GM19035 (cell line): ENCODE measurements at regions not wholly inside any gene's neighbourhood (a gene's known extent, or its start where the extent isn't known, plus 50 kb on each side); places are given as distances from the start of the nearest gene placed in this dataset.

Experiments used
- ATAC-seq: cut with Tn5 transposase; IDR thresholded peaks from one replicate; pipeline ENCODE4 v1.9.1; 2021; ENCODE audit not compliant: unreplicated experiment

DNA sequence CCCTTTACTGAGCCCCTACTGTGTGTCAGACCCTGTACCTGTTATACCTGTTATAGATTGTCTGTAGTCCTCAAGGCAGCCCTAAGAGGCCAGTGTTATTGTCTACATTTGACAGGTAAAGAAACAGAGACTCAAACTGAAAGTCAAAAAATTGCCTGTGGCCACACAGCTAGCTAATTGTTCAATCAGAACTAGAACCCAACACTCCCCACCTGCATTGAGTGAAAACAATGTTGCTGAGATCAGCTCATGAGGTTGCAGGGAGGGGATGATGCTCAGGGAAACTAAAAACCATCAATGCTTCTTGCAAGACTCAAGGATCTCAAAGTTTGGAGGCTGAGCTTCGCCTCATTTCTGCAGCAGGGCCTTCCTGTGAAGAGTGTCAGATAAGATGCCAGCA lies 109.5 kb upstream of the LMO4 start:
- ATAC-seq = no peak

DNA sequence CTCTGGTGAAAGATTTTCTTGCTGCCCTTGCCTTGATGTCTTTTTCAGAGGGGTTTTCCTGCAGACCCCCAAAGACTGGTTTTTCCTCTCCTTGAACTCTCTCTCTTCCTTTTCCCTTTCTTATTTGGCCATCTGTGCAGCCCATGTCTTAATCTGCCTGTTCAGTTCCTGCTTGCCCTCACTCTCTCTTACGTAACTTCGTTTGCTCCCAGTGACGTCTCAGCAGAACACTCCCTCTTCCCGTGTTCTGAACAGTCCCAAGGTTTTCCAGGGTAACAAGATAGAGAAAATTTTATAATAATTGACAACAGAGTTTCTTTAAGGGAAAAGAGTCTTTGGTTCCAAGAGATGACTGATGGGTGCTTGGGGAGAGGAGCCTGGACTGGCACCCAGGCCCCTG lies 109.1 kb upstream of the LMO4 start:
- no peak for ATAC-seq

DNA sequence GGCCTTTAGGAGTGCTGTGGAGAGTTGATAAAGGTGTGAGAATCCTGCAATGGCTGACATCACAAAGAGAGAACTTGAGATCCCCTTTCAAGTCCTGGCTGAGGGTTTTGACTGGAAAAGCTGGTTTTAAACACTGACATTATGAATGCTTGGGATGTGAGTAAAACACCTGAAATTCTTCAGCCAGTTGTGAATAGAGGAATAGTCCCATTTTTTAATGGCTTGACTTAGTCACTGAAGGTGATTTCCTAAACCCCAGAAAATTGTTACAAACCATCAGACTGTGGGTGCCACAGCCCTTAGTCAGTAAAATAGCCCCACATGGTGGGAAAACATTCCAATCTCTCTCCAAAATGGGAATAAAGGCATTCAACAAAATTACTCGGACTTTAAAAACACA lies 107.7 kb upstream of the LMO4 start:
- no peak for ATAC-seq

DNA sequence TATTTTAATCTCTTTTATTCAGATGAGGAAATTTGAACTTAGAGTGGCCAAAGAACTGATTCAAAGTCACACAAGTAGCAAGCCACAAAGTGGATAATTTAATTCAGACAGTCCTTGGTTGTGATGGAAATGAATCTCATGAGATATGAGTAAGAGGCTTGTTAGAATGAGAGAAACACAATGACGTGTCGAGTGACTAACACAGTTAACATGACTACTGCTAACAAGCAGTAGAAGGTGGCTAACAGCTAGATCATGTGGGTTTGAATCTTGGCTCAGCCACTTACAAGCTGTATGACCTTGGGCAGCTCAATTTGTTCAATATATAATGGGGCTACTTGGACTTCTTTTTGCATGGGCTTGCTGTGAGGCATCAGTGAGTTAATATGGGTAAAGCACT lies 104.5 kb upstream of the LMO4 start:
- no peak for ATAC-seq

DNA sequence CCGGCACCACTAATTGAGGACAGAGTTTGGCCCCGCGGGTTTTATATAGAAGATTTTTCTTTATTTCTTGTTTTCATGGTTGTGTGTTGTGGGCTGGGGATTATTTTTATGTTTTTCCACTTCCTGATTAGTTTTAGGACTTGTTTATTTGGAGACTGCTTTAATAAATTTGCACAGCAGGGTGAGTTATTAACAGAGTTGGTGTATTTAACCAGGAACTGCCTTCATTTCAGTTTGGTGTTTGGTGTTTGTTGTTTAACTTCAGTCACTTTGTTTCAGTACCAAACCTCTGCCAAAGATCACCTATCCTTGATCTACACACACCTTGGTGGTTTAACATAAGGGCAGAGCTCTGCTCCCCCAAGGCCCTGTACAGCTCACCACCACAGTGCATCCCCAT lies 103.5 kb upstream of the LMO4 start:
- no peak for ATAC-seq

DNA sequence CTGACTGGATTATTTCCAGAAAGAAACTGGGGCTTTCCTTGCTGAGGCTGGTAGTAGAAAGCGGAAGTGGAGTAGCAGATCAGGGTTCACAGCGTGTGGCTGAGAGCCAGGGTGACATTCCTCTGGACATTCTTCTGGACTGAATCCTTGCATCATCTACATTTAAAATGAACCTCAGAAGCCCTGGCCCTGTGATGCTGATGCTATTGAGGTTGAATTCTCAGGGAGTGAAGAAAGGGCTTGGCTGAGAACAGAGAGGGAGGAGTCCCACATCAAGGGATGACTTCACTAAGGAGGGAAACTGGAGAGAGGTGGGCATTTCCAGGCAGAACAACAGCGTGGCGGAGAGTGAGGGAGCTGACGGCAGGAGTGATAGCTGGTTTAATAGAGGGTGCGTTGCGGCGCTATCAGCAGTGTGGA lies 102.3 kb upstream of the LMO4 start:
- no peak for ATAC-seq

DNA sequence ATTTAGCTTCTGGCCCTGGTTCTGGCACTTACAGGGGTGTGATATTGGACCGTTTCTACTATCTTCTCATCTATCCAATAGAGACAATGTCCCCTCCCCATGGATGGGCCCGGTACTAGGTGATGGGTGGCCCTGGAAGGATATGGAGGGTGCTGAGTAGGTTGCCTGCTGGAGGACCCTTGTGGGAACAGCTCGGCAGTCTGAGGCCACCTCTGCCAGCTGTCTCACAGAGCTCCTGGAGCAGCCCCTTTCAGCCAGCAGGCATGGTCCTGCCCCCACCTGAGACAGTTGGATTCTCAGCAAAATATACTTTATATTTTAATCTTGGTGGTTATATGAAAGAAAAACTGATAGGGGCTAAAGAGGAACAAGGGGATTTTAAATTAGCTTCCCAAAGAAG lies 101.0 kb upstream of the LMO4 start:
- ATAC-seq = no peak

DNA sequence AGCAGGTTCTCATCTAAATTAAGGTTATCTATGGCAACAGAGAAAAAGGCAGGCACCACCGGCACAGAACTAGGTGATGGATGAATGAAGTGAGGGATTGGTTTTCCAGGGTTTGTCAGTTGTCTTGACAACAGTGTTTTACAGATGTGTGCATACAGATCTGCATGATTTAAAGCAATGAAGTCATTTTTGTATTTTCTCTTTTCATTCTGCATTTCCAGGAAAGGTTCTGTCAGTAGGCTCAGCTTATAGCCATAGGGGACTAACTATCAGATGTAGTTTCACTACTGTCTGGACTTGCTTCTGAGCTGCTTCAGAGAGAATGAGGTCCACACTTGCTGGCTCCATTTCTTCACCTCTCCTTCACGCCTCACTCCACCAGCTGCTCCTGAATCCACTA lies 98.2 kb upstream of the LMO4 start:
- ATAC-seq = no peak

DNA sequence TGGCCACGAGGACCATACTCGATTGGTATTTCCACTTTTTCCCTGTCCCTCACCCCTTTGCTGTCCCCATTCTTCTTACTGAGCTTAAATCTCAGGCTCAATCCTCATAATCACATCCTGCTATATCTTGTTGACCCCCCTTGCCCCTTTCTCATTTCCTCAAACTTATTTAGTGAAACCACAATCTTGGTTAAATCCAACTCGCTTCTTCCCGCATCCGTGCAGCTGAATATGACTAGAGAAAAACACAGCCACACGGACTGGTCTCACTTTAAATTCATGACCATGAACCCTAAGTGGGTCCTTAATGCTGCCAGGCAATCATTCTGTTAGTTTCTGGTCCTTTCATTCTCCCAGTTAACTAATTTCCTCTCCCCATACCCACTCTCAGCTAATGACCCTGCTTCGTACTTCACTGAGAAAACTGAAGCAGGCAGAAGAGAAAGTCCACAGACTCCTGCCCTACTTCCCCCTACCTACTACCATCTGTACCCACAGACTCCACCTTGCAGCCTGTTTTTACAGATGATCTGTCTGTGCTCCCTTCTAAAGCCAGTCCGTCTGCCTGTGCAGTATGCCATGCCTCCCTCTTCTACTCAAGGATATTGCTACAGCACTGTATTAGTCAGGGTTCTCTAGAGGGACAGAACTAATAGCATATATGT lies 96.8 kb upstream of the LMO4 start:
- no peak for ATAC-seq

DNA sequence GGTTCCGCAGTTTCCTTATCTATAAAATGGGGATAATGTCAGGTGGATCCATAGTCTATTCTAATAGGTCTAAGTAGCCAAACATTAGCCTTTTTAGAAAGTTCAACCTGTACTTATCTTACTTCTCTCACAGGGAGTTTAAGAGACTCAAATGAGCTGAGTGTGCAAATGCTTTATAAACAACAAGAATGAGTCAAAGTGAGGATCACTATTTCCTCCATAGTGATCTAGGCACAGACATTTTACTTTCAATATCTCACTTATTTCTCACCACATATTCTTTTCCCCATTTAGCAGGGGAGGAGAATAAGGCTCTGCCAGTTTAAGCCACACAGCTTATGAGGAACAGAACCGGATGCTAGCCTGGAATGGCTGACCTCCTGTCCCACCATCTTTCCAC lies 92.1 kb upstream of the LMO4 start:
- ATAC-seq = no peak

DNA sequence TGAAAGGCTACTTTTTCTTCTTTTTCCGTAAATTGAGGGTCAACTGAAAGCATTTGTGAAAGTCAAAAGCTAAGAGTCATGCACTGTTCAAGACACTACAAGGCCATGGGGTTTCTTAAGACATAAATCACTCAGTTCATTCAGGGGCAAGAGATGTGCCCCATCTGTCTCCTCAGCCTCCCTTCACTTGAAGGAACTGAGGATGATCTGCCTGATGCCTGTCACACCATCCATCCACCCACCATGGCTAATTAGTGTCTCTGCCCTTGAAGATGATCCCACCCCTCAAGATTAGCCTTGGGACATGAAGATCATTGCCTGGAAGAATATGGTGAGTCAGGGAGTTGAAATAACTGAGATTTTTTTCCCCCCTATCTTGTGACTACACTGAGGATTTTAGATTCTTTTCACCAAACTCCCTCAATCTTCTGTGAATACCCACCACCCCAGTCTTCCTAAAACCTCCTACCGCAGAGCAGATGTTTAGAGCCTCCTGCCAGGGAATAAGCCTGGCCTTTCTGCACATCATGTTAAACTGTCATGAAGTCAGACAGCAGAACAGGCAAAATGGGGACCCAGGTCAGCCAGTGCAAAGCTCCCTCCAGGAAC lies 88.6 kb upstream of the LMO4 start:
- no peak for ATAC-seq

DNA sequence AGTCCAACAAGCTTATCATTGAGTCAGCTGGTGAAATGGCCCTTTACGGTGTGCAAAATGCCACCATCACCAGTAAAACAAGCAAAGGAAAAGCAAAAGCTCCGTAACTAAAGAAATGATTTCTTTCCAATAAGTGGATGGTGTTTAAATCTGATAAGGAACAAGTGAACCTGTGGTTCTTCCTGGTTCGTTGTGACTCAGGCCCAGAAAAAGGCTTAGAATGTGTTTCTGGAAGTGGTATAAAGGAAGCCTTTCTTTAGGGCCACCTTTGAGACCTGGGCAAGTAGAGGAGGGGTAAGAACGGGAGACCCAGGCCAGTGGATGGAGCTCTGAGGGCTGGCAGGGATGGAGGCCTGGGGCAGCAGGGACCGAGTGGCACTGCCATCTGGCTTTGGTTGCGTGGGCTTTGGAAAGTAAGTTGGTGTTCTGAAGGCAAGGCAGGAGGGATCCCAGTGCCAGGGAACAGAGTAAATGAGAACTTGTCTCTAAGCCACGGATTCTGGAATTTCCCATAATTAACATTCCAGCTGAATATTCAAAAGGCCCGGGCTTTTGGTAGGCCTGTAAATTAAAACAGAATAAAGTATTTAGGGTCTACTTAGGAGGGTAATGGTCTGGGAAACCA lies 87.9 kb upstream of the LMO4 start:
- no peak for ATAC-seq

DNA sequence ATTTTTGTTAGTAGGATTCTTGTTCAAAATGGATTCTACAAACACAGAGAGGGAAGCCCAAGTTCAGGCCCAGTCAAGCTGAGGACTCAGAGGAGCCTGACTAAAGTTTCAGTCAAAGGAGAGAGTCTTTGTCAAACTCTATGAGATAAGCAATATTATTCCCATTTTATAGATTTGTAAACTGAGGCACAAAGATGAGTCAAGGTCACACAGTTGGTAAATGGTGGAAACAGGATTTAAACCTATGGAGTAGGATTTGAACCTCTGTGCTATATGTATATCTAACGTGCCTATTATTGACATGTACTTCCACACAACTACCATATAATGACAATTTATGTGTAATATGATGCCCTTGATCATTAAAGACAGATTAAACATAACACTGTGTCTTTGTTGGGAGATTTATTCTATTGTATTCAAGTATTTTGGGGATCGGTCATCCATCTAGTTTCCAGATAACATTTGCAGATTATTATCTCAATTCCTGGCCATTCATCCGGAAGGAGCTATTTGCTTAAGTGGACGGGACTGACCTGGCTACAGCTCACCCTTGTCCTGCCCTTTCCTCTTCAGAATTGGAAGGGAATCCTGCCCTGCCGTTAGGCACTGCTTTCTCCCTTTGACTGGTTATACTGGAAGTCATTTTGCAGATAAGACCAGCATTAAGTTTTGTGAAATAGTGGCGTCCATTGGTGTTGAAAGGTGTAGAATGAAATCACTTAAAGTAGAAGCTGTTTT lies 86.1 kb upstream of the LMO4 start:
- no peak for ATAC-seq

DNA sequence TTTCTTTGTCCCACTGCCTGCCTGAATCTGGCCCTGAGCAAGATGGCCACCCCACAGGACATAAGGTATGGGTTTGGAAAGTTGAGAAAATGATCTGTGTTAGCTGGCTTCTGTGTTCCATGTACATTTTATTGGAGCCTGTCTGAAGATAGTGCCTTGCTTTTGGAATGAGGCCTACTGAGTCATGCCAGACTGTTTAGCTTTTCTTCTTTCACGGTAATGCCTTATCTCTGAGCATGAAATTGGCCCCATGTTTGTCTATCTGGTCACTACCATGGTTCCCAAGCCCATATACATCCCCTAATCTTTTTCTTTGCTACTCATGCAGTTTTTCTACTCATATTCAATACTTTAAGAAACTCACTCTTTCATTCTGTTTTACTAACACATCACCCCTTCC lies 85.1 kb upstream of the LMO4 start:
- no peak for ATAC-seq

DNA sequence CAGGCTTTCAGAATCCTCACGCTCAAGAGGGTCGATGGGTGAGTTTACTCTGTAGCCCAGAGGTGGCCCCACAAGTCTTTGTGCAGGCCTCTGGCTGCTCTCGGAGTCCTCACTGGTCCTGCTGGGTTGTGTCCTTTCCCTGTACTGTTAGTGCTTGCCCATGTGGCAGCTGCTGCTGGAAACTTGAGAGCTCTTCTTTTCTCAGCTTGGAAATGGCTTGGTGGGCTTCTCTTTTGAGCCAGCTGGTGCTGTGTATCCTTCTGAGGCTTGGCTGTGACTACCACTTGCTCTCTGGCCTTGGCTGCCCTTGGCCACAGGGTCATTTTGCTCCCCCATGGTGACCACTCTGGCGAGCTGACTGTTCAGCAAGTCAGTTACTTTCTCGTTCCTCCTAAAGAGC lies 82.2 kb upstream of the LMO4 start:
- no peak for ATAC-seq

DNA sequence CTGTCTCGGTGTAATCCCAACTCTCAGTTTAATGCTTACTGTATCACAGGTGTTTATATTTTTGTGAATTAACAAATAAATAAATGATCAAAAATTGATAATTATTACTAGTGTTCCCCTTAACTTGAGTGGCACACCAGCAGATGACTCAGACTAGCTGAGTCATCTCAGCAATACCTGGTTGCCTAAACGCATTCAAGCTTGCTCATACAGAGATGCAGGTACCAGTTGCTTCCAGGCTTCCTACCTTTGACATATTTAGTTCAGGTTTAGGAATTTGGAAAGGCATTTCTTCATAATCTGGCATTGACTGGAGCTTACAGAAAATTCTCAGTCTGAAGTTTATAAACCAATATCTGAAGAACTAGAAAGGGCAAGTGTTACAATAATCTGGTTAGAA lies 78.9 kb upstream of the LMO4 start:
- no peak for ATAC-seq

DNA sequence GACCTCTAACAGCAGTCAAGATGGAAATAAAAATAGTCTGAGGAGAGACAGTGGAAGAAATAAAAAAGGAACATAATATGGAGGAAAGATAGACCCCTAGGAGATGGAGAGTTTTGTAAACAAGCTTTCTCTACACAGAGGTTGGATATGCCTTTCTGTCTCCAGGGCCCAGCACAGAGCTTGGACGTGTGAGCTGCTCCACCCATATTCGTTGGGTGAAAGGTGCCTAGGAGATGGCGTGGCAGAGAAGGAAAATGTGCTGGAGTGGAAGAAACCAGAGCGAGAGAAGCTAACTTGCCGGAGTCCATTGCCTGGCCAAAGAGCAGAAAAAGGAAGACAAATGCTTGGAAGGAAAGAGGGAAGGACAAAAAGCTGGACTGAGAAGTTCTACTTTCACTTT lies 78.3 kb upstream of the LMO4 start:
- ATAC-seq = no peak

DNA sequence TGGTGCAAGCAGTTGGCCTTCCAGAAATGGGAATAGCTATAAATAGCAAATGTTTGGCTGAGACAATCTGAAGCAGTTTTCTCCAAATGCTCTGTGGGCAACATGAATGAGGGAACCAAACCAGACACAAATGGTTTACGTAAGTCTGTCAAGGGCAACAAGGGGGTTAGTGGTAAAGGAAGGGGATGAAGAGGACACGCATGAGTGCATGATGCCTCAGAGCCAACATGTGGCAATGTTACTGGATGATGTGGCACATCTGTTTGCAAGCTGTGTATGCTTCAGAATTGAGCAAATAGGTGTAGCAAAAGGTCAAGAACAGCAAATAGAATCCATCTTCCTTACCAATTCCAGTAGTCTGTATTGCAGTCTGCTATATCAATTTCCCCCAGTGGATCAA lies 76.3 kb upstream of the LMO4 start:
- ATAC-seq = no peak

DNA sequence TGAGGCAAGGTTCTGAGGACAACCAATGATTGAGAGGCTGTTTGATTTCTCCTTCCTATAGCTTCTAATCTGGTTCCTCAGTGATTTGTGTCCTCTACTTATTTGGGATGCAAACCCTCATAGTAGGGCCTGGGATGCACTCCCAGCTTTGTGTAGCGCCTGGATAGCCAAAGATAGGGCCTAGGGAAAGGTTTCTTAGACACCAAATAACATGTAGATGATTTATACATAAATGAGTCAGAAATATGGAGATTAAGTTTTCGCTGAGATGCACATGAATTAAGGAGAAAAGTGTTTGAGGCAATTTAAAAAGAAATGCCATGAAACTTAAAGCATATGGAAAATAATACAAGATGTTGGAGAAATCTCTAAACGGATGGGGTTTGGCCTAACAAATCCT lies 66.0 kb upstream of the LMO4 start:
- ATAC-seq = no peak

DNA sequence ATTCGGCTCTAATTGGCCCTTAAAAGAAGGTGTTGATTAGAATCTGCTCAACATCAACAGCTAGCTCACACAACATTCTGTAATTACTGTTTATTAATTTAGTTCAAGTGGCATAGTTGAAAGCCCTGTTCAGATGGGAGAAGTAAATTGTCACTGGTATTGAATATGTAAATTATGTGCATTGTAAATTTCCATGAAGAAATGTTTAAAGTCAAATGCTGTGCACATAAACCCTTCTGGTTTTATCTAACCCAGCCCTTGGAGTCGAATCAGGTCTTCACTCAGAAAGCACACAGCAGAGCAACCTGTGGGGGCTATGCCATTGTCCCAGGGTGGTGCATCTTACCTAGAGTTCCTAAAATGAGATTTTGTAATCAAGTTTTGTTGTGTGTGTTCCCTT lies 65.4 kb upstream of the LMO4 start:
- no peak for ATAC-seq

DNA sequence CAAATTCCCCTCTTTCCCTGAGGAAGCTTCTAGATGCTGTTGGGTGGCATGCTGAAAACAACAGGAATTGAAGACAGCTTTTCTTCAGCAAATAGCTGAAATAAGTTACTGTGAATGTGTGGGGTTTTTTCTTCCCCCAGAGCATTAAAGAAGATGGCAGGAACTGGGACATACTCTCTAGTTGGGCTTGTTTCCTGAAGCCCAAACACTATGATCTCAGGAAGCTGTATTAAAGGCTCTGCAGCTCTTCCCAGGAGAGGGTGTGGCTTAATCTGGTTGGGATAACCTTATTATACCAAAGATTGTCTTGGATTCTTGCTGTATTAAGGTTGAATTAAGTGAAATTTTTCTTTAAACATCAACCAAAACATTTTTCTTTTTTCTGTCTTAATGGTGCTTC lies 64.9 kb upstream of the LMO4 start:
- ATAC-seq = no peak

DNA sequence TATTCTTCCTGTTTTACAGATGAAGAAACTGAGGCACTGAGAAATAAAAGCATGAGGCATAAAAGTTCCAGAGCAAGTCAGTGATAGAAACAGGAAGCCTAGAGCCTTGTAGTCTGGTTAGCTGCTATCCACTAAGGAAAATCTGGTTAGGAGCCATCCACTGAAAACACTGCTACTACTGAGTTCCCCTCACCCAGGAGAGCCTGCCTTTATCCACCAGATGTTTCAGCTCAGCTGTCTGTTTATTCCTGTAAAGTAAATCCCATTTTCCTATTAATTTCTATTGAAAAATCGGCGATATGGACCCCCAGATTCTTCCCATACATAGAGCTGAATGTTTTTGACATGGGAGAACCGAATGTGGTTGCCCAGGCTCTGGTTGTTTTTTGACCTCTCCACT lies 63.7 kb upstream of the LMO4 start:
- ATAC-seq = no peak
